PC-9 (cell line): ENCODE measurements at regions not wholly inside any gene's neighbourhood (a gene's known extent, or its start where the extent isn't known, plus 50 kb on each side); places are given as distances from the start of the nearest gene placed in this dataset.

Source experiments
- BruUV-seq: library from RNA; stranded (reverse); fragments of 400-500 nt; replicated peaks from 2 replicates; lab custom pipeline; 2021; lab: Mats Ljungman, UMichigan
- CTCF ChIA-PET: fragments of 300-600 bp; sonication (Branson Sonifier 250); formaldehyde crosslinking; loops from one replicate; lab custom pipeline; 2022; ENCODE audit warnings: antibody characterized with exemption; lab: Charles Lee
- POLR2A ChIA-PET: fragments of 300-600 bp; sonication (Branson Sonifier 250); formaldehyde crosslinking; loops from one replicate; lab custom pipeline; 2022; ENCODE audit warnings: antibody characterized with exemption; ENCODE audit not compliant: unreplicated experiment; lab: Charles Lee
- DNase-seq, 2 experiments: peaks; one replicate each; pipeline versions ENCODE4 v3.0.0 to v3.0.0-alpha.2; 2015 to 2022; ENCODE audit warnings: mixed read lengths in 1 of 2
- H2AFZ ChIP-seq: fragments of 200-600 bp; sonication (generic); 2 replicates; pipeline ENCODE4 v1.8.1; 2017; ENCODE audit warnings: antibody characterized with exemption
- H3F3A ChIP-seq: fragments of 200-600 bp; sonication (generic); 2 replicates; pipeline ENCODE4 v1.8.1; 2017; ENCODE audit warnings: antibody characterized with exemption, mild to moderate bottlenecking, low read depth; ENCODE audit not compliant: insufficient read depth
- H3K27ac ChIP-seq: fragments of 200-600 bp; sonication (generic); 2 replicates; pipeline ENCODE4 v1.6.1; 2016; ENCODE audit warnings: mixed run types
- H3K27me3 ChIP-seq: fragments of 200-600 bp; sonication (generic); 2 replicates; pipeline ENCODE4 v1.6.1; 2016; ENCODE audit warnings: low read depth, mixed run types; ENCODE audit not compliant: insufficient read depth
- H3K36me3 ChIP-seq: fragments of 200-600 bp; sonication (generic); 2 replicates; pipeline ENCODE4 v1.6.1; 2016; ENCODE audit warnings: low read depth, mixed run types
- H3K4me1 ChIP-seq: fragments of 200-600 bp; sonication (generic); replicated peaks from 2 replicates; pipeline ENCODE4 v1.6.1; 2016; ENCODE audit warnings: mixed run types; ENCODE audit not compliant: insufficient read depth
- H3K4me2 ChIP-seq: fragments of 200-600 bp; sonication (generic); 2 replicates; pipeline ENCODE4 v1.6.1; 2017; ENCODE audit warnings: mixed run types
- H3K4me3 ChIP-seq: fragments of 200-600 bp; sonication (generic); 2 replicates; pipeline ENCODE4 v1.6.1; 2016; ENCODE audit warnings: mixed run types
- H3K79me2 ChIP-seq: fragments of 200-600 bp; sonication (generic); 2 replicates; pipeline ENCODE4 v1.6.1; 2017; ENCODE audit warnings: low read depth, mixed run types
- H3K9me2 ChIP-seq: fragments of 200-600 bp; sonication (generic); 2 replicates; pipeline ENCODE4 v1.8.1; 2017; ENCODE audit warnings: mild to moderate bottlenecking; ENCODE audit not compliant: insufficient read depth
- H3K9me3 ChIP-seq: fragments of 200-600 bp; sonication (generic); 2 replicates; pipeline ENCODE4 v1.8.1; 2016; ENCODE audit warnings: low read depth; ENCODE audit not compliant: insufficient read depth
- H4K20me1 ChIP-seq: fragments of 200-600 bp; sonication (generic); 2 replicates; pipeline ENCODE4 v1.8.1; 2017; ENCODE audit not compliant: insufficient read depth
- CTCF ChIP-seq: fragments of 200-600 bp; sonication (generic); conservative IDR thresholded peaks from 2 replicates; pipeline ENCODE4 v1.6.1; 2017; ENCODE audit warnings: mixed run types, antibody characterized with exemption, mild to moderate bottlenecking, moderate library complexity
- EZH2 ChIP-seq: fragments of 200-600 bp; sonication (generic); IDR thresholded peaks from 2 replicates; pipeline ENCODE4 v1.8.0; 2017; ENCODE audit warnings: antibody characterized with exemption, low read depth
- intact Hi-C: fragments of 100-400 bp; cut with micrococcal nuclease; formaldehyde crosslinking; loops from one replicate; pipeline ENCODE4 v1.10.0; 2022; ENCODE audit not compliant: unreplicated experiment

GRCh38 chr13:62697701-62698100 is 1282.1 kb upstream of the PCDH20 start:
- Histone ChIP-seq H3K4me3 (no peak overlapping the region), H3F3A (no peaks in the 10 kb centered on the region), H3K36me3 (no peaks in the 10 kb centered on the region), H3K9me3 (no peaks in the 10 kb centered on the region), H4K20me1 (no peaks in the 10 kb centered on the region), H3K27ac (no peak overlapping the region), H2AFZ (no peak overlapping the region), H3K4me2 (no peak overlapping the region), H3K27me3 (no peaks in the 10 kb centered on the region), H3K9me2 (no peaks in the 10 kb centered on the region), H3K4me1 (no peaks in the 10 kb centered on the region), H3K79me2 (no peaks in the 10 kb centered on the region)
- no TSS peak for BruUV-seq
- intact Hi-C loops: no loop called here
- TF ChIP-seq CTCF (no peak), EZH2 (no peak)
- ChIA-PET POLR2A (no interaction called here), CTCF (no interaction called here)
- no peak for DNase-seq

- ChIA-PET CTCF (no interaction called here), POLR2A (no interaction called here)
- no peaks in the 10 kb centered on the region for H3F3A ChIP-seq
- no peak for DNase-seq
- no TSS peak for BruUV-seq
- no peaks in the 10 kb centered on the region for H3K9me3 ChIP-seq
- no peak overlapping the region for H3K27ac ChIP-seq
- H3K27me3 ChIP-seq: no peaks in the 10 kb centered on the region
- no peak overlapping the region for H3K4me2 ChIP-seq
- intact Hi-C loops: no loop called here
- H2AFZ ChIP-seq: no peak overlapping the region
- no peaks in the 10 kb centered on the region for H3K4me1 ChIP-seq
- no peaks in the 10 kb centered on the region for H3K36me3 ChIP-seq
- H3K9me2 ChIP-seq: no peaks in the 10 kb centered on the region
- H4K20me1 ChIP-seq: no peaks in the 10 kb centered on the region
- TF ChIP-seq EZH2 (no peak), CTCF (no peak)
- no peaks in the 10 kb centered on the region for H3K79me2 ChIP-seq
- H3K4me3 ChIP-seq: no peak overlapping the region
Observed at GRCh38 chr13:62696490-62696889, 1280.8 kb upstream of the PCDH20 start.

GRCh38 chr13:62687732-62688131 is 1272.1 kb upstream of the PCDH20 start:
- Histone ChIP-seq H3K4me3 (no peak overlapping the region), H3K36me3 (no peaks in the 10 kb centered on the region), H4K20me1 (no peaks in the 10 kb centered on the region), H3K79me2 (no peaks in the 10 kb centered on the region), H3K9me2 (no peaks in the 10 kb centered on the region), H3F3A (no peaks in the 10 kb centered on the region), H3K27me3 (no peaks in the 10 kb centered on the region), H2AFZ (no peak overlapping the region), H3K4me1 (no peaks in the 10 kb centered on the region), H3K9me3 (no peaks in the 10 kb centered on the region), H3K27ac (no peak overlapping the region), H3K4me2 (no peak overlapping the region)
- ChIA-PET CTCF (no interaction called here), POLR2A (no interaction called here)
- no TSS peak for BruUV-seq
- intact Hi-C loops: no loop called here
- no peak for DNase-seq
- no peak for TF ChIP-seq EZH2
- no peak for TF ChIP-seq CTCF
